K562 (cell line): ENCODE measurements at regions not wholly inside any gene's neighbourhood (a gene's known extent, or its start where the extent isn't known, plus 50 kb on each side); places are given as distances from the start of the nearest gene placed in this dataset.

Experiments
- EP300 ChIP-seq: IDR thresholded peaks from 2 replicates; pipeline ENCODE4 v1.6.1; 2012; ENCODE audit warnings: low read length, improper control_type of control experiment
- GABPA ChIP-seq: fragments of 200-800 bp; sonication (Bioruptor generic); conservative IDR thresholded peaks from 2 replicates; pipeline ENCODE4 v1.6.1; 2016; ENCODE audit warnings: low read depth, missing genetic modification characterization, missing compliant biosample characterization
- HNRNPLL ChIP-seq: fragments of 200-400 bp; formaldehyde crosslinking; IDR thresholded peaks from 2 replicates; pipeline ENCODE4 v1.6.1; 2017; ENCODE audit warnings: low read length, low read depth, mild to moderate bottlenecking; ENCODE audit not compliant: poor library complexity, severe bottlenecking
- JUN ChIP-seq, 2 experiments: sonication (generic) in 1 of 2; formaldehyde crosslinking in 1 of 2; IDR thresholded peaks; 2 replicates each; pipeline versions ENCODE4 v1.6.1 to v1.8.0; 2012 to 2022; ENCODE audit warnings: borderline replicate concordance in 2 of 2, mild to moderate bottlenecking in 2 of 2, improper control_type of control experiment in 1 of 2, low read depth in 1 of 2, low read length in 1 of 2, missing genetic modification reagents in 1 of 2
- KHSRP ChIP-seq: fragments of 450-650 bp; IDR thresholded peaks from 2 replicates; pipeline ENCODE4 v1.6.1; 2017
- L3MBTL2 ChIP-seq: fragments of 450-650 bp; IDR thresholded peaks from 2 replicates; pipeline ENCODE4 v1.6.1; 2016; ENCODE audit warnings: mild to moderate bottlenecking, moderate library complexity
- MCM3 ChIP-seq: fragments of 450-650 bp; IDR thresholded peaks from 2 replicates; pipeline ENCODE4 v1.6.1; 2016
- NCOR1 ChIP-seq: fragments of 450-650 bp; IDR thresholded peaks from 2 replicates; pipeline ENCODE4 v1.6.1; 2016; ENCODE audit warnings: mild to moderate bottlenecking, moderate library complexity
- NFE2 ChIP-seq: IDR thresholded peaks from 2 replicates; pipeline ENCODE4 v1.6.1; 2014; ENCODE audit warnings: antibody characterized with exemption, low read depth
- NRF1 ChIP-seq, 2 experiments: fragments of 450-650 bp; IDR thresholded peaks in 1 of 2; conservative IDR thresholded peaks in 1 of 2; 2 replicates each; pipeline ENCODE4 v1.6.1; 2014; ENCODE audit warnings: mild to moderate bottlenecking in 2 of 2
- RAD51 ChIP-seq: fragments of 450-650 bp; IDR thresholded peaks from 2 replicates; pipeline ENCODE4 v1.7.1; 2016; ENCODE audit warnings: low read depth, mild to moderate bottlenecking, borderline replicate concordance
- SRSF9 ChIP-seq: fragments of 200-400 bp; formaldehyde crosslinking; IDR thresholded peaks from 2 replicates; pipeline ENCODE4 v1.6.1; 2017; ENCODE audit warnings: low read depth, low read length, borderline replicate concordance
- TBL1XR1 ChIP-seq, 2 experiments: IDR thresholded peaks; 2 replicates each; pipeline ENCODE4 v1.6.1; 2012; ENCODE audit warnings: improper control_type of control experiment in 2 of 2, low read length in 2 of 2, mild to moderate bottlenecking in 1 of 2
- ZNF408 ChIP-seq: fragments of 250-450 bp; sonication (Bioruptor Pico); IDR thresholded peaks from 2 replicates; pipeline ENCODE4 v1.4.0; 2020; ENCODE audit warnings: low read depth, mild to moderate bottlenecking, moderate library complexity
- ZNF41 ChIP-seq: fragments of 250-450 bp; sonication (Bioruptor Pico); conservative IDR thresholded peaks from 2 replicates; pipeline ENCODE4 v1.4.0; 2020; ENCODE audit warnings: mild to moderate bottlenecking
- TF ChIP-seq, protein P1 (sequence below), 2 experiments: fragments of 450-650 bp; IDR thresholded peaks; 2 replicates each; pipeline ENCODE4 v1.6.1; 2016; ENCODE audit warnings: mild to moderate bottlenecking in 2 of 2, borderline replicate concordance in 1 of 2, low read depth in 1 of 2, moderate library complexity in 1 of 2
- TF ChIP-seq, protein P2 (sequence below): IDR thresholded peaks from 3 replicates; pipeline ENCODE4 v1.6.1; 2011; ENCODE audit warnings: borderline replicate concordance, mild to moderate bottlenecking; ENCODE audit not compliant: insufficient read length, insufficient read depth
- TF ChIP-seq, protein P3 (sequence below): fragments of 200-800 bp; sonication (Bioruptor generic); IDR thresholded peaks from 2 replicates; pipeline ENCODE4 v1.6.1; 2017; ENCODE audit warnings: missing genetic modification characterization, missing compliant biosample characterization

DNA sequence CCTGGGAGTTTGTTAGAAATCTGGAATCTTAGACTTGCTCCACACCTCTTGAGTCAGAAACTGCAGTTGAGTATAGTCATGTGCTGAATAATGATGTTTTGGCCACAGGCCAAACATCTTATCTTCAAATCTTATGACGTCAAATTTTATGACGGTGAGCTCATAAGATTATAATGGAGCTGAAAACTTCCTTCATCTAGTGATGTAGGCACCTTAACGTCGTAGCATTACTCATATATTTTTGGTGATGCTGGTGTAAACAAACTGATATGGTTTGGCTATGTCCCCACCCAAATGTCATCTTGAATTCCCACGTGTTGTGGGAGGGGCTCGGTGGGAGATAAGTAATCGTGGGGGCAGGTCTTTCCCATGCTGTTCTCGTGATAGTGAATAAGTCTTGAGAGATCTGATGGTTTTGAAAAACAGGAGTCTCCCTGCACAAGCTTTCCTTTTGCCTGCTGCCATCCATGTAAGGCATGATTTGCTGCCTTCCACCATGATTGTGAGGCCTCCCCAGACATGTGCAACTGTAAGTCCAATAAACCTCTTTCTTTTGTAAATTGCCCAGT is 268.0 kb upstream of the PROK2 start (continued):
- TF ChIP-seq, protein P1, sequence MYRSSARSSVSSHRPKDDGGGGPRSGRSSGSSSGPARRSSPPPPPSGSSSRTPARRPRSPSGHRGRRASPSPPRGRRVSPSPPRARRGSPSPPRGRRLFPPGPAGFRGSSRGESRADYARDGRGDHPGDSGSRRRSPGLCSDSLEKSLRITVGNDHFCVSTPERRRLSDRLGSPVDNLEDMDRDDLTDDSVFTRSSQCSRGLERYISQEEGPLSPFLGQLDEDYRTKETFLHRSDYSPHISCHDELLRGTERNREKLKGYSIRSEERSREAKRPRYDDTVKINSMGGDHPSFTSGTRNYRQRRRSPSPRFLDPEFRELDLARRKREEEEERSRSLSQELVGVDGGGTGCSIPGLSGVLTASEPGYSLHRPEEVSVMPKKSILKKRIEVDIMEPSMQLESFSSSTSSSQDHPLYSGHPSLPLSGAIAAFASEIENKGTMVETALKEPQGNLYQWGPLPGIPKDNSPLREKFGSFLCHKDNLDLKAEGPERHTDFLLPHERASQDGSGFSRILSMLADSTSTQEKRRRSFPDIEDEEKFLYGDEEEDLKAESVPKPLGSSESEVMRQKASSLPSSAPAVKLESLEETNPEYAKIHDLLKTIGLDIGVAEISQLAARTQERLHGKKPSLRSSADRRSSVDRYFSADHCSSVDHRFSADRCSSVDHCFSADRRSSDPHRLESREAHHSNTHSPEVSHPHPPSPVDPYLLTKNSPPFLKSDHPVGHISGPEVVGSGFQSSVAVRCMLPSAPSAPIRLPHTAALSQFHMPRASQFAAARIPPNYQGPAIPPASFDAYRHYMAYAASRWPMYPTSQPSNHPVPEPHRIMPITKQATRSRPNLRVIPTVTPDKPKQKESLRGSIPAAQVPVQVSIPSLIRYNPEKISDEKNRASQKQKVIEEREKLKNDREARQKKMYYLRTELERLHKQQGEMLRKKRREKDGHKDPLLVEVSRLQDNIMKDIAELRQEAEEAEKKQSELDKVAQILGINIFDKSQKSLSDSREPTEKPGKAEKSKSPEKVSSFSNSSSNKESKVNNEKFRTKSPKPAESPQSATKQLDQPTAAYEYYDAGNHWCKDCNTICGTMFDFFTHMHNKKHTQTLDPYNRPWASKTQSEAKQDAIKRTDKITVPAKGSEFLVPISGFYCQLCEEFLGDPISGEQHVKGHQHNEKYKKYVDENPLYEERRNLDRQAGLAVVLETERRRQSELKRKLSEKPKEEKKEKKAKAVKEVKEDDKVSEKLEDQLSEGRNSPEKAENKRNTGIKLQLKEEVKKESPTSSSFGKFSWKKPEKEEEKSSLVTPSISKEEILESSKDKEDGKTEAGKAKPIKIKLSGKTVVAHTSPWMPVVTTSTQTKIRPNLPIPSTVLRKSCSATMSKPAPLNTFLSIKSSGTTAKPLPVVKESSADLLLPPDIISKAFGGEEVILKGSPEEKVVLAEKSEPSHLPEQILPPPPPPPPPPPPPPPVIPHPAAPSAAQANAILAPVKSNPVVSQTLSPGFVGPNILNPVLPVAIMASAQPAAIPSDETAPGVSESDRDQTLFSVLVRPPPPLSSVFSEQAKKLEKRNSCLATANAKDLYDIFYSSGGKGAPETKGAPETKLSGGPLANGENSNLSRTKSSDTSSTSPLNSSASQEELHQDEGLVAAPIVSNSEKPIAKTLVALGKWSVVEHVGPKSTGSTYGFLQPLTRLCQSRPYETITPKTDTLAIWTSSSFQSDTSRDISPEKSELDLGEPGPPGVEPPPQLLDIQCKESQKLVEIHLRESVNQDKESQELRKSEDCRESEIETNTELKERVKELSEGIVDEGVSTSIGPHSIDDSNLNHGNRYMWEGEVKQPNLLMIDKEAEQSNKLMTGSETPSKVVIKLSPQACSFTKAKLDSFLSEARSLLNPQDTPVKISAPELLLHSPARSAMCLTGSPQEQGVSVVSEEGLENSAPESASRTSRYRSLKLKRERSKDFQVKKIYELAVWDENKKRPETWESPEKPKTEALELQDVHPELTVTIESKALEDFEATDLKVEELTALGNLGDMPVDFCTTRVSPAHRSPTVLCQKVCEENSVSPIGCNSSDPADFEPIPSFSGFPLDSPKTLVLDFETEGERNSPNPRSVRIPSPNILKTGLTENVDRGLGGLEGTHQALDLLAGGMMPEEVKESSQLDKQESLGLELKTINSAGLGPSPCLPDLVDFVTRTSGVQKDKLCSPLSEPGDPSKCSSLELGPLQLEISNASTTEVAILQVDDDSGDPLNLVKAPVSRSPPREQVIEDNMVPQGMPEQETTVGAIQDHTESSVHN (IDR thresholded peaks at IDR 0.05; ENCODE audit: borderline replicate concordance in 1 of 2, low read depth in 1 of 2), result peak in 1 of 2 experiments; percentile 92; a peak in 2 of 4 replicates
- TF ChIP-seq MCM3, result no peak
- TF ChIP-seq, protein P2, sequence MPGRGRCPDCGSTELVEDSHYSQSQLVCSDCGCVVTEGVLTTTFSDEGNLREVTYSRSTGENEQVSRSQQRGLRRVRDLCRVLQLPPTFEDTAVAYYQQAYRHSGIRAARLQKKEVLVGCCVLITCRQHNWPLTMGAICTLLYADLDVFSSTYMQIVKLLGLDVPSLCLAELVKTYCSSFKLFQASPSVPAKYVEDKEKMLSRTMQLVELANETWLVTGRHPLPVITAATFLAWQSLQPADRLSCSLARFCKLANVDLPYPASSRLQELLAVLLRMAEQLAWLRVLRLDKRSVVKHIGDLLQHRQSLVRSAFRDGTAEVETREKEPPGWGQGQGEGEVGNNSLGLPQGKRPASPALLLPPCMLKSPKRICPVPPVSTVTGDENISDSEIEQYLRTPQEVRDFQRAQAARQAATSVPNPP, result no peak
- TF ChIP-seq, protein P3, sequence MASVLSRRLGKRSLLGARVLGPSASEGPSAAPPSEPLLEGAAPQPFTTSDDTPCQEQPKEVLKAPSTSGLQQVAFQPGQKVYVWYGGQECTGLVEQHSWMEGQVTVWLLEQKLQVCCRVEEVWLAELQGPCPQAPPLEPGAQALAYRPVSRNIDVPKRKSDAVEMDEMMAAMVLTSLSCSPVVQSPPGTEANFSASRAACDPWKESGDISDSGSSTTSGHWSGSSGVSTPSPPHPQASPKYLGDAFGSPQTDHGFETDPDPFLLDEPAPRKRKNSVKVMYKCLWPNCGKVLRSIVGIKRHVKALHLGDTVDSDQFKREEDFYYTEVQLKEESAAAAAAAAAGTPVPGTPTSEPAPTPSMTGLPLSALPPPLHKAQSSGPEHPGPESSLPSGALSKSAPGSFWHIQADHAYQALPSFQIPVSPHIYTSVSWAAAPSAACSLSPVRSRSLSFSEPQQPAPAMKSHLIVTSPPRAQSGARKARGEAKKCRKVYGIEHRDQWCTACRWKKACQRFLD (CRISPR knock-in tag), result peak; percentile 68; the same call in 1 of the 2 replicates
- no peak for TF ChIP-seq NRF1 (conservative IDR thresholded peaks at IDR 0.05 in 1 of 2, IDR thresholded peaks at IDR 0.05 in 1 of 2)
- TF ChIP-seq ZNF408 (CRISPR knock-in tag), result no peak
- peak; percentile 34; the same call in 1 of the 2 replicates for TF ChIP-seq GABPA (tag)
- 0 out of 2 replicates have a peak, but pooled peaks have one; percentile 38 for TF ChIP-seq L3MBTL2
- TF ChIP-seq RAD51, result peak; percentile 38; the same call in 1 of the 2 replicates
- TF ChIP-seq NFE2, result peak; percentile 83
- TF ChIP-seq EP300, result peak; percentile 19; the same call in 1 of the 2 replicates
- peak in 1 of 2 experiments; percentile 43; a peak in 1 of 4 replicates for TF ChIP-seq TBL1XR1 (IDR thresholded peaks at IDR 0.05; ENCODE audit: low read length in 2 of 2)
- no peak for TF ChIP-seq HNRNPLL
- no peak for TF ChIP-seq SRSF9
- TF ChIP-seq ZNF41 (CRISPR knock-in tag), result no peak
- peak; percentile 84 for TF ChIP-seq KHSRP
- peak; percentile 44; the same call in 1 of the 2 replicates for TF ChIP-seq JUN (IDR thresholded peaks at IDR 0.05; ENCODE audit: borderline replicate concordance, low read depth, low read length)
- TF ChIP-seq JUN (CRISPR knock-in tag; IDR thresholded peaks at IDR 0.05; ENCODE audit: borderline replicate concordance), result no peak
- peak; percentile 25; the same call in 1 of the 2 replicates for TF ChIP-seq NCOR1
